Neural cell (in vitro differentiated cells): ENCODE measurements at regions not wholly inside any gene's neighbourhood (a gene's known extent, or its start where the extent isn't known, plus 50 kb on each side); places are given as distances from the start of the nearest gene placed in this dataset.

ENCODE experiments used
- H2AFZ ChIP-seq: fragments of 200-600, 300-800 bp; sonication (generic), shearing (Covaris generic); 2 replicates; pipeline ENCODE4 v1.6.0; 2014; ENCODE audit warnings: low read depth, mild to moderate bottlenecking, antibody characterized with exemption, low read length, moderate library complexity
- H3F3A ChIP-seq: fragments of 200-600 bp; shearing (Covaris generic); 2 replicates; pipeline ENCODE4 v1.6.1; 2016; ENCODE audit warnings: mild to moderate bottlenecking, moderate library complexity, mixed read lengths, antibody characterized with exemption, low read length; ENCODE audit not compliant: insufficient read depth, poor library complexity, severe bottlenecking
- H3K27ac ChIP-seq: fragments of 200-600, 300-800 bp; sonication (generic), shearing (Covaris generic); 2 replicates; pipeline ENCODE4 v1.5.1; 2014; ENCODE audit warnings: mild to moderate bottlenecking, low read length, moderate library complexity
- H3K27me3 ChIP-seq: fragments of 300-800, 200-600 bp; sonication (generic), shearing (Covaris generic); 2 replicates; pipeline ENCODE4 v1.6.0; 2014; ENCODE audit warnings: mild to moderate bottlenecking, low read depth, low read length, moderate library complexity; ENCODE audit not compliant: insufficient read depth
- H3K36me3 ChIP-seq: fragments of 300-800, 200-600 bp; sonication (generic), shearing (Covaris generic); 2 replicates; pipeline ENCODE4 v1.5.1; 2014; ENCODE audit warnings: mild to moderate bottlenecking, antibody characterized with exemption, low read length, moderate library complexity; ENCODE audit not compliant: insufficient read depth
- H3K4me2 ChIP-seq: fragments of 300-800, 200-600 bp; sonication (generic), shearing (Covaris generic); 2 replicates; pipeline ENCODE4 v1.6.0; 2014; ENCODE audit warnings: mild to moderate bottlenecking, low read length
- H3K4me3 ChIP-seq: fragments of 300-800, 200-600 bp; sonication (generic), shearing (Covaris generic); 2 replicates; pipeline ENCODE4 v1.5.1; 2014; ENCODE audit warnings: mild to moderate bottlenecking, low read length, moderate library complexity
- H3K79me2 ChIP-seq: fragments of 200-600 bp; shearing (Covaris generic); replicated peaks from 2 replicates; pipeline ENCODE4 v1.6.0; 2014; ENCODE audit warnings: mild to moderate bottlenecking, low read length, moderate library complexity; ENCODE audit not compliant: insufficient read depth
- H3K9ac ChIP-seq: fragments of 300-800, 200-600 bp; sonication (generic), shearing (Covaris generic); 2 replicates; pipeline ENCODE4 v1.6.1; 2016; ENCODE audit warnings: mild to moderate bottlenecking, low read length, mixed read lengths
- H3K9me2 ChIP-seq: fragments of 200-600 bp; shearing (Covaris generic); 2 replicates; pipeline ENCODE4 v1.6.1; 2016; ENCODE audit warnings: mild to moderate bottlenecking, low read length, mixed read lengths; ENCODE audit not compliant: insufficient read depth
- H3K9me3 ChIP-seq: fragments of 200-600, 300-800 bp; sonication (generic), shearing (Covaris generic); 2 replicates; pipeline ENCODE4 v1.6.1; 2016; ENCODE audit warnings: mild to moderate bottlenecking, mixed run types, low read length, moderate library complexity, mixed read lengths
- H4K20me1 ChIP-seq: fragments of 200-600 bp; shearing (Covaris generic); 2 replicates; pipeline ENCODE4 v1.6.1; 2016; ENCODE audit warnings: mild to moderate bottlenecking, mixed run types; ENCODE audit not compliant: insufficient read depth
- EP300 ChIP-seq: fragments of 450-650 bp; conservative IDR thresholded peaks from 2 replicates; pipeline ENCODE4 v1.6.1; 2014; ENCODE audit warnings: antibody characterized with exemption, mild to moderate bottlenecking, moderate library complexity; ENCODE audit not compliant: poor library complexity, severe bottlenecking
- EZH2 ChIP-seq: fragments of 200-600, 300-800 bp; shearing (Covaris generic), sonication (generic); IDR thresholded peaks from 2 replicates; pipeline ENCODE4 v1.6.1; 2014; ENCODE audit warnings: antibody characterized with exemption, low read length, borderline replicate concordance, mild to moderate bottlenecking; ENCODE audit not compliant: insufficient read depth, poor library complexity, severe bottlenecking
- POLR2AphosphoS5 ChIP-seq: IDR thresholded peaks from 2 replicates; pipeline ENCODE4 v1.6.1; 2012
- RAD21 ChIP-seq: fragments of 450-650 bp; conservative IDR thresholded peaks from 2 replicates; pipeline ENCODE4 v1.6.1; 2014; ENCODE audit warnings: antibody characterized with exemption, mild to moderate bottlenecking, moderate library complexity
- TF ChIP-seq, protein P1 (sequence below): fragments of 450-650 bp; IDR thresholded peaks from 2 replicates; pipeline ENCODE4 v1.5.1; 2014; ENCODE audit warnings: antibody characterized with exemption, mild to moderate bottlenecking, moderate library complexity; ENCODE audit not compliant: poor library complexity, severe bottlenecking
- TF ChIP-seq, protein P2 (sequence below): IDR thresholded peaks from 2 replicates; pipeline ENCODE4 v1.6.1; 2012; ENCODE audit warnings: borderline replicate concordance

DNA sequence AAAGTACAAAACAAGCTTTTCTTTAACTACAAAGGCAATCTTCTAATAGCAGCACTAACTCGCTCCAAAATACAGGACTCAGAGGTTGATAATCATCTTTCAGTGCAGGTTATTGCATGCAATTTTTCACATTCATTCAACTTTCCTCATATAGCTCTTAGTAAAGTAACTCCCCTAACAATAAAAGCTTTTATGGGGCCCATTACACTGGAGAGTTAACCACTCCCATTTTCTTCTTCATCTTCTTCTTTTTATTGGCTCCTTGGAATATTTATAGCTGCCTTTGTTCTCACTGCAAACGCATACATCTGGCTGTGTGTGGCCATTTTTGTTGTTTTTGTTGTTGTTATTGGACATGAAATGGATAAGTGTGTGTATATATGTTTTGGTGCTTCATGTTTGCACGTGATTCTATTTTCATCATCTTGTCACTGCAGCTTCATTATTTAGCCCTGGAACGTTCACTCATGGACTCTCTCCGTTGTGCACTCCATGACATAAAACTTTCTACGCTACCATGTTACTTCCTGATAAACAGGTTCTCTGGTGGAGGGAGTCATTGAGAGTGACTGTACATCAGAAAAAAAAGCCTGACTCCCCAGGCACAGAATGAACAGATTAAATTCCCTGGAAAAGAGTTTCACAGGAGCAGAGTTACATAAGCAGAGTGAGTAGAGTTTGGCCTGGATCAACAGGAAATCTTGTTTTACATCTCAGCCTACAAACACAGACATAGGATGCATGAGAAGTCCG lies 236.4 kb upstream of the SP4 start:
- no peaks in the 10 kb centered on the region for H3K9me3 ChIP-seq
- H3K4me3 ChIP-seq: no peak overlapping the region
- H3F3A ChIP-seq: no peaks in the 10 kb centered on the region
- H3K36me3 ChIP-seq: no peaks in the 10 kb centered on the region
- no peak overlapping the region for H3K4me2 ChIP-seq
- H3K27ac ChIP-seq: no peak overlapping the region
- H3K9ac ChIP-seq: no peak overlapping the region
- H3K79me2 ChIP-seq: no peaks in the 10 kb centered on the region
- H3K9me2 ChIP-seq: no peaks in the 10 kb centered on the region
- no peaks in the 10 kb centered on the region for H4K20me1 ChIP-seq
- H2AFZ ChIP-seq: no peak overlapping the region
- H3K27me3 ChIP-seq: no peaks in the 10 kb centered on the region
- TF ChIP-seq EZH2 (no peak), RAD21 (no peak)

DNA sequence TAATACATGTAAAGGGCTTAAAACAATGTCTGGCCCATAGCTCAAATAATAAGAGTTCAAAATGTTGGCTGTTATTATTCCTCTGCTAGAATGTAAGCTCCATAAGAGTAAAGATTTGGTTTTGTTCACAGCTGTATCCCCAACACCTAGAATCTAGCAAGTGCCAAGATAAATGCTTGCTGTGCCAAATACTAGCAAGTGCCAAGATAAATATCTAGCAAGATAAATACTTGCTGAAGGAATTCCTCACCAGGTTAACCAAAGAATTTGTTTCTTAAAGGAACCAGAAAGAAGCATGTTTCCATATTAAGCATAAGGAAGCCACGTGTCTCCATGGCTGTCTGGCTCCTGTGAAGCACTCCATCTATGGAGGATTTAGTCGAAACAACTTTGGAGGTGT lies 235.2 kb upstream of the SP4 start:
- H3K9me2 ChIP-seq: no peaks in the 10 kb centered on the region

More for the DNA sequence above, 235.2 kb upstream of the SP4 start:
- no peaks in the 10 kb centered on the region for H4K20me1 ChIP-seq
- no peak overlapping the region for H3K27ac ChIP-seq
- no peaks in the 10 kb centered on the region for H3K27me3 ChIP-seq
- no peaks in the 10 kb centered on the region for H3K79me2 ChIP-seq
- no peak overlapping the region for H3K9ac ChIP-seq
- H2AFZ ChIP-seq: no peak overlapping the region
- no peak overlapping the region for H3K4me2 ChIP-seq
- H3F3A ChIP-seq: no peaks in the 10 kb centered on the region
- no peak overlapping the region for H3K4me3 ChIP-seq
- no peaks in the 10 kb centered on the region for H3K36me3 ChIP-seq
- TF ChIP-seq RAD21: no peak
- TF ChIP-seq, protein P1, sequence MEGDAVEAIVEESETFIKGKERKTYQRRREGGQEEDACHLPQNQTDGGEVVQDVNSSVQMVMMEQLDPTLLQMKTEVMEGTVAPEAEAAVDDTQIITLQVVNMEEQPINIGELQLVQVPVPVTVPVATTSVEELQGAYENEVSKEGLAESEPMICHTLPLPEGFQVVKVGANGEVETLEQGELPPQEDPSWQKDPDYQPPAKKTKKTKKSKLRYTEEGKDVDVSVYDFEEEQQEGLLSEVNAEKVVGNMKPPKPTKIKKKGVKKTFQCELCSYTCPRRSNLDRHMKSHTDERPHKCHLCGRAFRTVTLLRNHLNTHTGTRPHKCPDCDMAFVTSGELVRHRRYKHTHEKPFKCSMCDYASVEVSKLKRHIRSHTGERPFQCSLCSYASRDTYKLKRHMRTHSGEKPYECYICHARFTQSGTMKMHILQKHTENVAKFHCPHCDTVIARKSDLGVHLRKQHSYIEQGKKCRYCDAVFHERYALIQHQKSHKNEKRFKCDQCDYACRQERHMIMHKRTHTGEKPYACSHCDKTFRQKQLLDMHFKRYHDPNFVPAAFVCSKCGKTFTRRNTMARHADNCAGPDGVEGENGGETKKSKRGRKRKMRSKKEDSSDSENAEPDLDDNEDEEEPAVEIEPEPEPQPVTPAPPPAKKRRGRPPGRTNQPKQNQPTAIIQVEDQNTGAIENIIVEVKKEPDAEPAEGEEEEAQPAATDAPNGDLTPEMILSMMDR: no peak
- TF ChIP-seq, protein P2, sequence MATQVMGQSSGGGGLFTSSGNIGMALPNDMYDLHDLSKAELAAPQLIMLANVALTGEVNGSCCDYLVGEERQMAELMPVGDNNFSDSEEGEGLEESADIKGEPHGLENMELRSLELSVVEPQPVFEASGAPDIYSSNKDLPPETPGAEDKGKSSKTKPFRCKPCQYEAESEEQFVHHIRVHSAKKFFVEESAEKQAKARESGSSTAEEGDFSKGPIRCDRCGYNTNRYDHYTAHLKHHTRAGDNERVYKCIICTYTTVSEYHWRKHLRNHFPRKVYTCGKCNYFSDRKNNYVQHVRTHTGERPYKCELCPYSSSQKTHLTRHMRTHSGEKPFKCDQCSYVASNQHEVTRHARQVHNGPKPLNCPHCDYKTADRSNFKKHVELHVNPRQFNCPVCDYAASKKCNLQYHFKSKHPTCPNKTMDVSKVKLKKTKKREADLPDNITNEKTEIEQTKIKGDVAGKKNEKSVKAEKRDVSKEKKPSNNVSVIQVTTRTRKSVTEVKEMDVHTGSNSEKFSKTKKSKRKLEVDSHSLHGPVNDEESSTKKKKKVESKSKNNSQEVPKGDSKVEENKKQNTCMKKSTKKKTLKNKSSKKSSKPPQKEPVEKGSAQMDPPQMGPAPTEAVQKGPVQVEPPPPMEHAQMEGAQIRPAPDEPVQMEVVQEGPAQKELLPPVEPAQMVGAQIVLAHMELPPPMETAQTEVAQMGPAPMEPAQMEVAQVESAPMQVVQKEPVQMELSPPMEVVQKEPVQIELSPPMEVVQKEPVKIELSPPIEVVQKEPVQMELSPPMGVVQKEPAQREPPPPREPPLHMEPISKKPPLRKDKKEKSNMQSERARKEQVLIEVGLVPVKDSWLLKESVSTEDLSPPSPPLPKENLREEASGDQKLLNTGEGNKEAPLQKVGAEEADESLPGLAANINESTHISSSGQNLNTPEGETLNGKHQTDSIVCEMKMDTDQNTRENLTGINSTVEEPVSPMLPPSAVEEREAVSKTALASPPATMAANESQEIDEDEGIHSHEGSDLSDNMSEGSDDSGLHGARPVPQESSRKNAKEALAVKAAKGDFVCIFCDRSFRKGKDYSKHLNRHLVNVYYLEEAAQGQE: no peak
- no peak for TF ChIP-seq POLR2AphosphoS5
- TF ChIP-seq EP300: no peak
- H3K9me3 ChIP-seq: no peaks in the 10 kb centered on the region
